Kidney (tissue), 13 donors: ENCODE measurements at regions not wholly inside any gene's neighbourhood (a gene's known extent, or its start where the extent isn't known, plus 50 kb on each side); places are given as distances from the start of the nearest gene placed in this dataset.

Experiments used
- DNase-seq, 5 donors: peaks; one replicate each; pipeline ENCODE4 v3.0.0-alpha.2; 2013 to 2020
- FAIRE-seq: peaks from 2 replicates; lab custom pipeline; 2012; peaks lifted over from hg19 to GRCh38; lab: Jason Lieb, UNC
- H3K27ac ChIP-seq, 2 donors: one replicate each; pipeline ENCODE4 v1.7.0; 2013; ENCODE audit warnings: low read depth in 2 of 2, low read length in 2 of 2, inconsistent platforms in 1 of 2
- H3K27me3 ChIP-seq: one replicate; pipeline ENCODE4 v1.7.1; 2013; ENCODE audit warnings: low read length, inconsistent platforms; ENCODE audit not compliant: control insufficient read depth, insufficient read depth
- H3K36me3 ChIP-seq, 3 donors: one replicate each; pipeline versions ENCODE4 v1.7.0 to v1.7.1; 2013; ENCODE audit warnings: low read length in 3 of 3, control low read depth in 1 of 3, inconsistent platforms in 1 of 3; ENCODE audit not compliant: insufficient read depth in 3 of 3, control insufficient read depth in 2 of 3
- H3K4me1 ChIP-seq, 3 donors: one replicate each; pipeline versions ENCODE4 v1.7.0 to v1.7.1; 2013; ENCODE audit warnings: low read length in 3 of 3, inconsistent platforms in 1 of 3, low read depth in 1 of 3; ENCODE audit not compliant: control insufficient read depth in 2 of 3, insufficient read depth in 2 of 3
- H3K4me3 ChIP-seq, 3 donors: one replicate each; pipeline versions ENCODE4 v1.7.0 to v1.8.1; 2013; ENCODE audit warnings: low read length in 3 of 3, control low read depth in 1 of 3, inconsistent platforms in 1 of 3
- H3K9ac ChIP-seq, 3 donors: one replicate each; pipeline versions ENCODE4 v1.7.0 to v1.7.1; 2013; ENCODE audit warnings: low read length in 3 of 3, control low read depth in 1 of 3, inconsistent platforms in 1 of 3
- H3K9me3 ChIP-seq, 3 donors: one replicate each; pipeline versions ENCODE4 v1.7.0 to v1.7.1; 2013; ENCODE audit warnings: low read length in 3 of 3, control low read depth in 1 of 3, inconsistent platforms in 1 of 3; ENCODE audit not compliant: control insufficient read depth in 2 of 3, insufficient read depth in 1 of 3
- intact Hi-C: fragments of 100-400 bp; cut with DNase I; formaldehyde crosslinking; loops from one replicate; pipeline ENCODE4 v1.11.1; 2022
- TF ChIP-seq, protein P1 (sequence below): IDR thresholded peaks from 3 replicates; pipeline ENCODE4 v1.5.1; 2012; ENCODE audit warnings: mild to moderate bottlenecking, moderate library complexity, borderline replicate concordance; ENCODE audit not compliant: insufficient read depth; ENCODE audit errors: extremely low read depth
- donor health status: control.
- donor health status: control.
- donor health status: control.
- donor health status: control.
- donor health status: control.
- donor health status: DM: yes; HTN: yes; CAD: no.
- donor health status: Normal renal cell carcinoma (clear cell type).

DNA sequence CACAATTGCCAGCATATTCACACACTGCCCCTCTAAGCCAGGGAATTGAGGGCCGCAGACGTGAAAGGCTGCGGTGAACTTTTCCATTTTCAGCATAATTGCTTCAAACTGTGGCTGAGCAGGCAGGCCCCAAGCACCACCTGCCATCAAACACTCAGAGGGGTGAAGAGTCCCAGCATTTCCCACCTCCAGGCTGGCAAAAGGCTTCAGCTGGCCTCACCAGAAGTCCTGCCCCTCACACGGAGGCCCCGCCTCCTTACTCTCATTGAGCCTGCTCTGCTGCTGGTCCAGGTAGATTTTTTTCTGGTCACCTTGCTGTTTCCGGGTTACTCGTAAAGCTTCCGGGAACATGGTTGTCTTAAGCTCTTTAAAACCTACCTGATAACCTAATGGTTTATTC is 52.0 kb upstream of the PRELID3B start:
- Histone ChIP-seq H3K27me3 (no peaks in the 10 kb centered on the region), H3K27ac (no peak overlapping the region), H3K9me3 (no peaks in the 10 kb centered on the region), H3K36me3 (no peaks in the 10 kb centered on the region), H3K9ac (no peak overlapping the region), H3K4me3 (no peak overlapping the region), H3K4me1 (no peaks in the 10 kb centered on the region)
- no peak for FAIRE-seq
- intact Hi-C loops, result no loop called here
- no peak for DNase-seq
- TF ChIP-seq, protein P1, sequence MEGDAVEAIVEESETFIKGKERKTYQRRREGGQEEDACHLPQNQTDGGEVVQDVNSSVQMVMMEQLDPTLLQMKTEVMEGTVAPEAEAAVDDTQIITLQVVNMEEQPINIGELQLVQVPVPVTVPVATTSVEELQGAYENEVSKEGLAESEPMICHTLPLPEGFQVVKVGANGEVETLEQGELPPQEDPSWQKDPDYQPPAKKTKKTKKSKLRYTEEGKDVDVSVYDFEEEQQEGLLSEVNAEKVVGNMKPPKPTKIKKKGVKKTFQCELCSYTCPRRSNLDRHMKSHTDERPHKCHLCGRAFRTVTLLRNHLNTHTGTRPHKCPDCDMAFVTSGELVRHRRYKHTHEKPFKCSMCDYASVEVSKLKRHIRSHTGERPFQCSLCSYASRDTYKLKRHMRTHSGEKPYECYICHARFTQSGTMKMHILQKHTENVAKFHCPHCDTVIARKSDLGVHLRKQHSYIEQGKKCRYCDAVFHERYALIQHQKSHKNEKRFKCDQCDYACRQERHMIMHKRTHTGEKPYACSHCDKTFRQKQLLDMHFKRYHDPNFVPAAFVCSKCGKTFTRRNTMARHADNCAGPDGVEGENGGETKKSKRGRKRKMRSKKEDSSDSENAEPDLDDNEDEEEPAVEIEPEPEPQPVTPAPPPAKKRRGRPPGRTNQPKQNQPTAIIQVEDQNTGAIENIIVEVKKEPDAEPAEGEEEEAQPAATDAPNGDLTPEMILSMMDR, result no peak
